WI38 (cell line): ENCODE measurements at regions not wholly inside any gene's neighbourhood (a gene's known extent, or its start where the extent isn't known, plus 50 kb on each side); places are given as distances from the start of the nearest gene placed in this dataset.

Source experiments
- H3K4me3 ChIP-seq: 2 replicates; pipeline ENCODE4 v1.5.1; 2011; ENCODE audit warnings: low read depth, mild to moderate bottlenecking, control low read depth, low read length
- CTCF ChIP-seq: IDR thresholded peaks from 2 replicates; pipeline ENCODE4 v1.5.1; 2012; ENCODE audit warnings: low read depth, mild to moderate bottlenecking, control low read depth, low read length

GRCh38 chr22:49034836-49035817 is 792.5 kb downstream of the BRD1 start:
- no peak for TF ChIP-seq CTCF
- H3K4me3 ChIP-seq: no peak overlapping the region

- H3K4me3 ChIP-seq: no peak overlapping the region
- TF ChIP-seq CTCF: no peak
These were observed 794.1 kb downstream of the BRD1 start for GRCh38 chr22:49033616-49034015.

GRCh38 chr22:49032821-49033220 is 794.9 kb downstream of the BRD1 start:
- TF ChIP-seq CTCF: no peak
- H3K4me3 ChIP-seq: no peak overlapping the region

- H3K4me3 ChIP-seq: no peak overlapping the region
- no peak for TF ChIP-seq CTCF
These were observed 795.8 kb downstream of the BRD1 start for GRCh38 chr22:49031746-49032330.

- TF ChIP-seq CTCF: no peak
- H3K4me3 ChIP-seq: no peak overlapping the region
These were observed 799.6 kb downstream of the BRD1 start for GRCh38 chr22:49028111-49028510.

- no peak overlapping the region for H3K4me3 ChIP-seq
- TF ChIP-seq CTCF: no peak
These were observed 800.4 kb downstream of the BRD1 start for GRCh38 chr22:49027368-49027670.
